ENCODE measurements at regions not wholly inside any gene's neighbourhood (a gene's known extent, or its start where the extent isn't known, plus 50 kb on each side); places are given as distances from the start of the nearest gene placed in this dataset.

DNA sequence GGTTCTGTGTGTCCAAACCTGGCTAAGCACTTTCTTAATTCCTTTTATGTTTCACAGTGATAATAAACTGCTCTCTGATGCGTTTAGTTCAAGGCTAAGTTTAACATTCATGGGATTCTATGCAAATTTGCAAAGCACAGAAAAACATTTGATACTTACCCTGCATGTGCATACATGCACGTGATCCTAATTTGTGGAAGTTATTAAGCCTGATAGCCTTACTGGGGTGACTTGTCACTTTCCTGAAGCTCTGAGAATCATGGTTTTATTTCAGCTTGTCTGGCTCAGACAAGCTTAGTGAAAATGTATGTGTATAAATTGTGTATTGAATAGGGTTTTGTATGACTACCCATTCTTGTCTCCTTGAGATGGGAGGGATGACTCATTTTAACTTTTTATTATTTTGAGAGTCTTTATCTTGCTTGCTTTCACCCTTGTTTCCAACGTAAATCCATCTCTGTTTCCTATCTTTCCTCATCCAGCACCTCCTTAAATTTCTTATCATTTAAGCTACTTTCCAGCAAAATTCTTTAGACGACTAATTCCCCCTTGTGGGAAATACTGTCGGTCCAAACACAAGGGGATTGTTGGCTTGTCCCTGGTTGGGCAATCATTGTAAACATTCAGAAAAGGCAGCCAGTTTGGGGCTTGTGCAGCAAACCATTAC, 167.1 kb downstream of the C11orf91 start (continued):
- TF ChIP-seq, protein P1, sequence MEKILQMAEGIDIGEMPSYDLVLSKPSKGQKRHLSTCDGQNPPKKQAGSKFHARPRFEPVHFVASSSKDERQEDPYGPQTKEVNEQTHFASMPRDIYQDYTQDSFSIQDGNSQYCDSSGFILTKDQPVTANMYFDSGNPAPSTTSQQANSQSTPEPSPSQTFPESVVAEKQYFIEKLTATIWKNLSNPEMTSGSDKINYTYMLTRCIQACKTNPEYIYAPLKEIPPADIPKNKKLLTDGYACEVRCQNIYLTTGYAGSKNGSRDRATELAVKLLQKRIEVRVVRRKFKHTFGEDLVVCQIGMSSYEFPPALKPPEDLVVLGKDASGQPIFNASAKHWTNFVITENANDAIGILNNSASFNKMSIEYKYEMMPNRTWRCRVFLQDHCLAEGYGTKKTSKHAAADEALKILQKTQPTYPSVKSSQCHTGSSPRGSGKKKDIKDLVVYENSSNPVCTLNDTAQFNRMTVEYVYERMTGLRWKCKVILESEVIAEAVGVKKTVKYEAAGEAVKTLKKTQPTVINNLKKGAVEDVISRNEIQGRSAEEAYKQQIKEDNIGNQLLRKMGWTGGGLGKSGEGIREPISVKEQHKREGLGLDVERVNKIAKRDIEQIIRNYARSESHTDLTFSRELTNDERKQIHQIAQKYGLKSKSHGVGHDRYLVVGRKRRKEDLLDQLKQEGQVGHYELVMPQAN (IDR thresholded peaks at IDR 0.05; ENCODE audit: borderline replicate concordance) = no peak
- TF ChIP-seq TFAM (CRISPR knock-in tag; conservative IDR thresholded peaks at IDR 0.05) (no peak), JUNB (CRISPR knock-in tag; conservative IDR thresholded peaks at IDR 0.05) (no peak), PTTG1 (tag; IDR thresholded peaks at IDR 0.05; ENCODE audit: low read depth) (no peak), TRIM28 (IDR thresholded peaks at IDR 0.05) (no peak), CREB1 (IDR thresholded peaks at IDR 0.05) (no peak), CREB1 (CRISPR knock-in tag; IDR thresholded peaks at IDR 0.05) (no peak)
- TF ChIP-seq, protein P2, sequence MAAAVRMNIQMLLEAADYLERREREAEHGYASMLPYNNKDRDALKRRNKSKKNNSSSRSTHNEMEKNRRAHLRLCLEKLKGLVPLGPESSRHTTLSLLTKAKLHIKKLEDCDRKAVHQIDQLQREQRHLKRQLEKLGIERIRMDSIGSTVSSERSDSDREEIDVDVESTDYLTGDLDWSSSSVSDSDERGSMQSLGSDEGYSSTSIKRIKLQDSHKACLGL (CRISPR knock-in tag; IDR thresholded peaks at IDR 0.05; ENCODE audit: borderline replicate concordance, poor library complexity, severe bottlenecking) = no peak

DNA sequence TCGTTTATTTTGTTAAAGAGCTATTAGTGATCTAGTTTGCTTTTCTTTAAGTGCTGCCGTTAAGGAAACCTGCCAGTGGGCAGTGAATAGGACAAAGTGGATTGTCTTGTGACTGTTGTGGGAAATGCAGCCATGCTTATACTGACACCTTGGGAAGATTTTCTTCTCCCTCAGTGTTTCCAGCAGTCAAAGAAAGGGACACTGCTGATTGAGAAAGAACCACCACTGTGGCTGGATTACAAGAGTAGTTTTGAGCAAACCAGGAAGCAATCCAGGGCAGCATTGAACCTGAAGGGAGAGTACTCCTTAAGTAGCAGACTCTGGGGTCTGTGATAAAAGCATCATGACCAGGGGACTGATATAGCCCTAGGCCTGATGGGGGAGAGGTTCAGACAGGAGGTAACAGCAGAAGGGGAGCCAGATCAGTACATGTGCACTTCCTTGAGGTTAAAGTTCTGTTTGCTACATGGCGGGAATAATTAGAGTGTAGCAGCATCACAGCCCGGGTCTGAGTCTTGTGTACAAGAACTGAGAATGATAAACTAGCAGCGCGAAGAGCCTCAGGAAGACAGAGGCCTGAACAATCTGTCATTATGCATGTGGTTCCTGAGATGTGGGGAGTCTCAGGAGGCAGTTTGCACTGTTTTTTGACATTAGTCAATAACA, 167.8 kb downstream of the C11orf91 start:
- intact Hi-C loops (cut with micrococcal nuclease) = no loop called here
- FAIRE-seq = no peak

More for the DNA sequence above, 167.8 kb downstream of the C11orf91 start:
- Histone ChIP-seq H3K79me2 (ENCODE audit: control insufficient read depth, insufficient read depth, low read length) (no peaks in the 10 kb centered on the region), H3K4me2 (ENCODE audit: insufficient read depth, low read length) (no peak overlapping the region), H2AFZ (ENCODE audit: low read depth, low read length) (no peak overlapping the region), H3K4me1 (replicated peaks in 1 of 2; ENCODE audit: control insufficient read depth in 2 of 2, insufficient read depth in 2 of 2, low read length in 2 of 2) (no peaks in the 10 kb centered on the region), H3K9me3 (replicated peaks; ENCODE audit: control insufficient read depth, insufficient read depth, low read depth, low read length) (no peaks in the 10 kb centered on the region), H3K36me3 (ENCODE audit: control insufficient read depth, insufficient read depth, low read length) (no peaks in the 10 kb centered on the region), H3K9ac (ENCODE audit: insufficient read depth in 1 of 2, low read depth in 2 of 2, low read length in 2 of 2) (no peak overlapping the region), H3K9me1 (ENCODE audit: control insufficient read depth, insufficient read depth, low read length) (no peaks in the 10 kb centered on the region), H3K27me3 (ENCODE audit: control insufficient read depth in 2 of 2, insufficient read depth in 2 of 2, low read length in 2 of 2) (peaks cover 0 to 13% of the 10 kb centered on the region in 2 experiments; a peak in 2 of 5 replicates), H3K27ac (ENCODE audit: extremely low read depth, low read depth, low read length) (no peak overlapping the region), H3K4me3 (no peak overlapping the region), H4K20me1 (replicated peaks; ENCODE audit: control insufficient read depth, insufficient read depth, low read length) (no peaks in the 10 kb centered on the region)
- no TSS peak for BruUV-seq (replicated peaks)
- CTCF ChIA-PET (ENCODE audit: low intra/inter-chr PET ratio) = no interaction called here
- WGBS (ENCODE audit: insufficient coverage, low coverage, missing lambda C conversion rate) = 0% methylated on average over 6 of the region's 6 CpGs
- no peak for TF ChIP-seq ARID1B (IDR thresholded peaks at IDR 0.05)
- no peak for TF ChIP-seq TAF9B (IDR thresholded peaks at IDR 0.05; ENCODE audit: partially characterized antibody)
- TF ChIP-seq, protein P3, sequence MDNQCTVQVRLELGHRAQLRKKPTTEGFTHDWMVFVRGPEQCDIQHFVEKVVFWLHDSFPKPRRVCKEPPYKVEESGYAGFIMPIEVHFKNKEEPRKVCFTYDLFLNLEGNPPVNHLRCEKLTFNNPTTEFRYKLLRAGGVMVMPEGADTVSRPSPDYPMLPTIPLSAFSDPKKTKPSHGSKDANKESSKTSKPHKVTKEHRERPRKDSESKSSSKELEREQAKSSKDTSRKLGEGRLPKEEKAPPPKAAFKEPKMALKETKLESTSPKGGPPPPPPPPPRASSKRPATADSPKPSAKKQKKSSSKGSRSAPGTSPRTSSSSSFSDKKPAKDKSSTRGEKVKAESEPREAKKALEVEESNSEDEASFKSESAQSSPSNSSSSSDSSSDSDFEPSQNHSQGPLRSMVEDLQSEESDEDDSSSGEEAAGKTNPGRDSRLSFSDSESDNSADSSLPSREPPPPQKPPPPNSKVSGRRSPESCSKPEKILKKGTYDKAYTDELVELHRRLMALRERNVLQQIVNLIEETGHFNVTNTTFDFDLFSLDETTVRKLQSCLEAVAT (IDR thresholded peaks at IDR 0.05) = no peak
- TF ChIP-seq HNRNPL (IDR thresholded peaks at IDR 0.05; ENCODE audit: low read depth, low read length) = no peak
- DNase-seq (ENCODE audit: extremely low read depth in 1 of 4, low spot score in 3 of 4) = no peak
- POLR2A ChIA-PET = no interaction called here
- no peak for ATAC-seq
- in situ Hi-C loops (cut with MboI) = no loop called here

Measured in K562 (cell line).